Gastroesophageal sphincter (tissue), 4 donors: ENCODE measurements at regions not wholly inside any gene's neighbourhood (a gene's known extent, or its start where the extent isn't known, plus 50 kb on each side); places are given as distances from the start of the nearest gene placed in this dataset.

ENCODE experiments used
- ATAC-seq: fragments of 150-250 bp; one replicate; pipeline ENCODE4 v1.9.1; 2016; ENCODE audit warnings: mild to moderate bottlenecking, moderate library complexity
- H3K27ac ChIP-seq, 4 donors: fragments of 200-600 bp; sonication (generic) in 3 of 4; 1 replicate in 3 of 4; 2 replicates in 1 of 4; pipeline ENCODE4 v1.5.1; 2016 to 2019
- H3K27me3 ChIP-seq: fragments of 200-600 bp; sonication (generic); one replicate; pipeline ENCODE4 v1.5.1; 2019
- H3K36me3 ChIP-seq, 2 donors: fragments of 200-600 bp; sonication (generic); one replicate each; pipeline ENCODE4 v1.5.1; 2019; ENCODE audit warnings: control low read depth in 1 of 2
- H3K4me1 ChIP-seq, 3 donors: fragments of 200-600 bp; sonication (generic); 1 replicate in 2 of 3; 2 replicates in 1 of 3; pipeline ENCODE4 v1.5.1; 2016 to 2019; ENCODE audit warnings: control low read depth in 2 of 3
- H3K4me3 ChIP-seq, 2 donors: fragments of 200-600 bp; sonication (generic); one replicate each; pipeline ENCODE4 v1.5.1; 2019; ENCODE audit warnings: mild to moderate bottlenecking in 1 of 2, moderate library complexity in 1 of 2
- H3K9me3 ChIP-seq, 3 donors: fragments of 200-600 bp; sonication (generic); one replicate each; pipeline ENCODE4 v1.5.1; 2017 to 2019; ENCODE audit warnings: control low read depth in 2 of 3
- EP300 ChIP-seq: sonication (generic); formaldehyde crosslinking; IDR thresholded peaks from one replicate; pipeline ENCODE4 v1.6.1; 2017; ENCODE audit warnings: antibody characterized with exemption, mild to moderate bottlenecking
- POLR2A ChIP-seq, 2 donors: fragments of 450-650 bp; IDR thresholded peaks; one replicate each; pipeline ENCODE4 v1.6.1; 2017; ENCODE audit warnings: antibody characterized with exemption in 2 of 2, mild to moderate bottlenecking in 2 of 2, moderate library complexity in 1 of 2
- POLR2AphosphoS5 ChIP-seq: sonication (generic); formaldehyde crosslinking; IDR thresholded peaks from one replicate; pipeline ENCODE4 v1.6.1; 2017; ENCODE audit warnings: antibody characterized with exemption
- WGBS, 2 donors: methylation state at CpG; one replicate each; pipeline ENCODE4 v1.1.5; 2018; ENCODE audit warnings: low coverage in 1 of 2; 5-methylcytosine and 5-hydroxymethylcytosine counted together
- TF ChIP-seq, protein P1 (sequence below), 4 experiments: fragments of 200-600 bp in 2 of 4; fragments of 450-650 bp in 2 of 4; sonication (generic) in 1 of 4; IDR thresholded peaks; one replicate each; pipeline ENCODE4 v1.5.1; 2017 to 2019; ENCODE audit warnings: antibody characterized with exemption in 4 of 4, mild to moderate bottlenecking in 2 of 4, moderate library complexity in 2 of 4

- Histone ChIP-seq H3K27me3 (no peaks in the 10 kb centered on the region), H3K27ac (no peak overlapping the region), H3K4me1 (peaks cover 0 to 4% (median 0%) of the 10 kb centered on the region in 3 donors), H3K36me3 (no peaks in the 10 kb centered on the region), H3K9me3 (no peaks in the 10 kb centered on the region), H3K4me3 (no peak overlapping the region)
- TF ChIP-seq, protein P1, sequence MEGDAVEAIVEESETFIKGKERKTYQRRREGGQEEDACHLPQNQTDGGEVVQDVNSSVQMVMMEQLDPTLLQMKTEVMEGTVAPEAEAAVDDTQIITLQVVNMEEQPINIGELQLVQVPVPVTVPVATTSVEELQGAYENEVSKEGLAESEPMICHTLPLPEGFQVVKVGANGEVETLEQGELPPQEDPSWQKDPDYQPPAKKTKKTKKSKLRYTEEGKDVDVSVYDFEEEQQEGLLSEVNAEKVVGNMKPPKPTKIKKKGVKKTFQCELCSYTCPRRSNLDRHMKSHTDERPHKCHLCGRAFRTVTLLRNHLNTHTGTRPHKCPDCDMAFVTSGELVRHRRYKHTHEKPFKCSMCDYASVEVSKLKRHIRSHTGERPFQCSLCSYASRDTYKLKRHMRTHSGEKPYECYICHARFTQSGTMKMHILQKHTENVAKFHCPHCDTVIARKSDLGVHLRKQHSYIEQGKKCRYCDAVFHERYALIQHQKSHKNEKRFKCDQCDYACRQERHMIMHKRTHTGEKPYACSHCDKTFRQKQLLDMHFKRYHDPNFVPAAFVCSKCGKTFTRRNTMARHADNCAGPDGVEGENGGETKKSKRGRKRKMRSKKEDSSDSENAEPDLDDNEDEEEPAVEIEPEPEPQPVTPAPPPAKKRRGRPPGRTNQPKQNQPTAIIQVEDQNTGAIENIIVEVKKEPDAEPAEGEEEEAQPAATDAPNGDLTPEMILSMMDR (IDR thresholded peaks at IDR 0.05), result no peak
- TF ChIP-seq POLR2AphosphoS5 (no peak), EP300 (no peak), POLR2A (IDR thresholded peaks at IDR 0.05) (no peak)
- no peak for ATAC-seq
- WGBS, 2 donors, result 79 to 88% methylated on average over 6 to 8 of the region's 12 CpGs
Observed at GRCh38 chr10:78905015-78905956, 163.5 kb upstream of the ZMIZ1 start.

- Histone ChIP-seq H3K27ac (no peak overlapping the region), H3K4me1 (no peaks in the 10 kb centered on the region), H3K36me3 (no peaks in the 10 kb centered on the region), H3K27me3 (no peaks in the 10 kb centered on the region), H3K9me3 (no peaks in the 10 kb centered on the region), H3K4me3 (no peak overlapping the region)
- no peak for TF ChIP-seq POLR2AphosphoS5
- TF ChIP-seq, protein P1 (IDR thresholded peaks at IDR 0.05), result no peak
- TF ChIP-seq POLR2A (IDR thresholded peaks at IDR 0.05), result no peak
- no peak for TF ChIP-seq EP300
- ATAC-seq, result no peak
- 100% methylated on average over 2 of the region's 11 CpGs for WGBS, 2 donors
Observed at GRCh38 chr10:78905957-78906308, 162.8 kb upstream of the ZMIZ1 start.

DNA sequence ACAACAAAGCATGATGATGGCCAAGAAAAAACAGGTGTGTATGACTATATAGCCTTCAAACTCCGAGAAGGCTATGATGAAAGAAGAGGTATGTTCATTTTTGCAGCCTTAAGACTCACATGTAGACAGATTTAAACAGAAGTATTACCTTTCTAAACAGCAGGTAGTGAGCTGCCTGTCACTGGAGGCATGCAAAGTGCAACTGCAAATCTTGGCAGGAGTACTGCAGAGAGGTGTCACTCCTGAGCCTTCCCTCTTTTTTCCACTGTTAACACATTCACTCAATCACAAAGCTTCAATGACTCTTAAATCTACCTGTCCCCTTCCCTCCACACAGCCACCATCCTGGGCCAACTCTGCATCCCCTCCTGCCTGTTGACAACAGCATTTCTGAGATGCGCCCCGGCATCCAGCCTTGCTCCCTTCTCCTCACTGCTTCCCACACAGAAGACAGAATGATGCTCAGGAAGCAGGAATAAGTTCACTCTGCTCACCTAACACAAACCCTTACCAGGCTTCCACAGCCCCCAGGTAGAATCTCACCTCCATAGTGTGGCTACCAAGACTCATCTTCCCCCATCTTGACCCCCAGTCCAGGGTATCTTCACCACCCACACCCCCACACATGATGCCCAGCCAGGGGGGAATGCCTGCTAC is 161.9 kb upstream of the ZMIZ1 start:
- 77 to 97% methylated on average over 3 of the region's 3 CpGs for WGBS, 2 donors
- TF ChIP-seq EP300, result no peak
- TF ChIP-seq, protein P1 (IDR thresholded peaks at IDR 0.05), result no peak
- TF ChIP-seq POLR2AphosphoS5, result no peak
- TF ChIP-seq POLR2A (IDR thresholded peaks at IDR 0.05), result no peak
- H3K27me3 ChIP-seq, result no peaks in the 10 kb centered on the region
- no peaks in the 10 kb centered on the region for H3K9me3 ChIP-seq
- ATAC-seq, result no peak
- H3K4me3 ChIP-seq, result no peak overlapping the region
- no peaks in the 10 kb centered on the region for H3K4me1 ChIP-seq
- H3K36me3 ChIP-seq, result no peaks in the 10 kb centered on the region
- H3K27ac ChIP-seq, result no peak overlapping the region

- Histone ChIP-seq H3K27ac (no peak overlapping the region), H3K36me3 (no peaks in the 10 kb centered on the region), H3K9me3 (no peaks in the 10 kb centered on the region), H3K27me3 (no peaks in the 10 kb centered on the region), H3K4me1 (no peaks in the 10 kb centered on the region), H3K4me3 (no peak overlapping the region)
- WGBS, 2 donors, result 0% methylated on average over 1 of the region's 11 CpGs; no CpG with 5 or more reads in 1 of the 2 donors
- TF ChIP-seq EP300 (no peak), POLR2A (IDR thresholded peaks at IDR 0.05) (no peak), POLR2AphosphoS5 (no peak)
- TF ChIP-seq, protein P1 (IDR thresholded peaks at IDR 0.05), result no peak
- no peak for ATAC-seq
Observed at GRCh38 chr10:78907551-78908211, 161.1 kb upstream of the ZMIZ1 start.
